ENCODE measurements at regions not wholly inside any gene's neighbourhood (a gene's known extent, or its start where the extent isn't known, plus 50 kb on each side); places are given as distances from the start of the nearest gene placed in this dataset.

DNA sequence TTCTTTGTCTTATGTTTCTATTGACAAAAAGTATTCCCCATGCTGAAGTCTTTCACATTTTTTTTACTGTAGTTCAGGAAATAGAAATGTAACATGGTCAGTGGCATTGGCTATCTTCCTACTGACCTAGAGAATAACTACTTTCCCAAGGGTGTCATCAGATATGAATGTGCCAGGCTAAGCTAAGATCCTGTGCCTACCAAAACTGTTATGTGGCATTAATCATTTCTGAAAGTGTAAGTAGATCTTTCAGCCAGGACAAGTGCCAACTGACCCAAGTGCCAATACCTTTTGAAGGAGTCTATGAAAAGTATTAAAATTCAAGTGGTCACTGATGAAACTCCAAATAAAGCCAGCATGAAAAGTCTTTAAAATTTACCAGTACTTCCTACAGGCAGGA, 165.3 kb downstream of the TNFSF18 start:
- TF ChIP-seq, protein P1, sequence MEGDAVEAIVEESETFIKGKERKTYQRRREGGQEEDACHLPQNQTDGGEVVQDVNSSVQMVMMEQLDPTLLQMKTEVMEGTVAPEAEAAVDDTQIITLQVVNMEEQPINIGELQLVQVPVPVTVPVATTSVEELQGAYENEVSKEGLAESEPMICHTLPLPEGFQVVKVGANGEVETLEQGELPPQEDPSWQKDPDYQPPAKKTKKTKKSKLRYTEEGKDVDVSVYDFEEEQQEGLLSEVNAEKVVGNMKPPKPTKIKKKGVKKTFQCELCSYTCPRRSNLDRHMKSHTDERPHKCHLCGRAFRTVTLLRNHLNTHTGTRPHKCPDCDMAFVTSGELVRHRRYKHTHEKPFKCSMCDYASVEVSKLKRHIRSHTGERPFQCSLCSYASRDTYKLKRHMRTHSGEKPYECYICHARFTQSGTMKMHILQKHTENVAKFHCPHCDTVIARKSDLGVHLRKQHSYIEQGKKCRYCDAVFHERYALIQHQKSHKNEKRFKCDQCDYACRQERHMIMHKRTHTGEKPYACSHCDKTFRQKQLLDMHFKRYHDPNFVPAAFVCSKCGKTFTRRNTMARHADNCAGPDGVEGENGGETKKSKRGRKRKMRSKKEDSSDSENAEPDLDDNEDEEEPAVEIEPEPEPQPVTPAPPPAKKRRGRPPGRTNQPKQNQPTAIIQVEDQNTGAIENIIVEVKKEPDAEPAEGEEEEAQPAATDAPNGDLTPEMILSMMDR (IDR thresholded peaks at IDR 0.05) = no peak
- Mint-ChIP-seq H3K27me3 (ENCODE audit: low read depth, poor library complexity) (peaks cover 22% of the 10 kb centered on the region), H3K27ac (no peak overlapping the region), H3K4me3 (no peak overlapping the region), H3K9me3 (no peaks in the 10 kb centered on the region), H3K36me3 (ENCODE audit: low read depth) (no peaks in the 10 kb centered on the region), H3K4me1 (peaks cover 29% of the 10 kb centered on the region)
- DNase-seq = no peak

DNA sequence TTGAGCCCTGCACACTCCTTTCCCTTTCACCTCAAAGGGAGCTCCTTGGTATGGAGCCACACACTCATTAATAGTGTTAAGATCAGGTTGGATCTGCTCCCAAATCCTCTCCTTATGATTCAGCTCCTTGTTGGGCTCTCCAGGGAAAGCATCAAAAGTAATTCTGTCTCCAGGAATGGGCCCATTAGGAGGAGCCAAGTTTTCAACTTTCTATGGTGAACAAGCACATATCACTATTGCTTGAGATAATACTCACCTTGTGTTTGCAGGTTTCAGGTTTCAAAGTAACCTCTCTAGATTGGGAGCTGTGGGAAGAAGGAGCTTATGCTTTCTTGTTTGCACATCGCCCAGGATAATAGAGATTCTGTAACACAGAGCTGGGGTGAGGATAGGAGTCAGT, 164.8 kb downstream of the TNFSF18 start:
- TF ChIP-seq, protein P1 (IDR thresholded peaks at IDR 0.05) = no peak
- Mint-ChIP-seq H3K36me3 (ENCODE audit: low read depth) (no peaks in the 10 kb centered on the region), H3K9me3 (no peaks in the 10 kb centered on the region), H3K4me3 (no peak overlapping the region), H3K27ac (no peak overlapping the region), H3K27me3 (ENCODE audit: low read depth, poor library complexity) (peaks cover 19% of the 10 kb centered on the region), H3K4me1 (peaks cover 29% of the 10 kb centered on the region)
- DNase-seq = no peak

DNA sequence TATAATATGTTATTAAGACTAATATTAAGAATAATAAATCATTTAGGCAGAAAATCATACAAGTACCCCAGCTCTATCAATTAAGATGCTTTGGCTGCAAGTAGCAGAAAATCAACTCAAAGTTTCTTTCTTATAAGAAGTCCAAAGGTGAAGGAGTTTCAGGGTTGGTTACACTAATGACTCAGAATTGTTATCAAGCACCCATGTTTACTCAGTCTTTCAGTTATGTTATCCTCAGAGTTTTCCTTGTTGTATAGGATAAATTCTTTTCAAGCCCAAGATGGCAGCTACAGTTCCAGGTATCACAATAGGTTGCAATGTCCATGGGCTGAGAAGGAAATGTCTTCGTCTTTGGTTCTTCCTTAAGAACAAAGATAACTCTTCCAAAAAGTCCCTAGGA, 163.6 kb downstream of the TNFSF18 start:
- H3K9me3 Mint-ChIP-seq = no peaks in the 10 kb centered on the region

DNA sequence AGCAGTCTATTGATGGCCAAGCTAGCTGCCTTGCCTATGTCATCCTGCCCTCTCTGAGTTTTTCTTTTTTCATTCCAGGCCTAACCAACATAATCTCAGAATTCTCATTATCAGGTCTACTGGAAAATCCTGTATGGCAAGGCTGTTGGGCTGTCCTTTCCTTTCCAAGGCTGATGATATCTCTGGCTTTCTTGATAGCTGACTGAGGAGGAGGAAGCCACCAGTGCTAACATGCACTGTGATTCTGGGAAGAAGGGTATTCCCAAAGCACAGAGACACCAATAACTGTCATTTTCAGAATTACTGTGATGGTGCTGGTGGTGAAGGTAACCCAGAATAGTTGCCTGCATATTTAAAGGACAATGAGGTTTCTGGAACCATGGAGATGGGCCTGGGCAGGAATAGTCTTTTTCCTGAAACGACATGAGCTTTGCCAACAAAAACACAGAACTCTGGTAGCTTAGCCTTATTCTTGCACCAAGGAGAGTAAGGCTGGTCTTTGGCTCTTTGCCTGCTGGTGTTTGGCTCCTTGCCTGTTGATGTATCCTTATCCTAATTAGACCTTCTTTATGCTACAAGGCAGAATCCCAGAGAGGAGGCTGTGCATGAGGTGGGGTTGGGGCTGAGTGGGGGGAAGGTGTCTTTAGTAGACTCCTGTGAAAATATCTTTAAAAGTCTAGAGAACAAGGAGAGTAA, 157.4 kb downstream of the TNFSF18 start:
- peaks cover 59% of the 10 kb centered on the region for H3K27me3 Mint-ChIP-seq (ENCODE audit: low read depth, poor library complexity)
- H3K27ac Mint-ChIP-seq = no peak overlapping the region
- TF ChIP-seq, protein P1 (IDR thresholded peaks at IDR 0.05) = no peak
- H3K4me3 Mint-ChIP-seq = no peak overlapping the region
- no peak for DNase-seq
- H3K36me3 Mint-ChIP-seq (ENCODE audit: low read depth) = no peaks in the 10 kb centered on the region
- H3K9me3 Mint-ChIP-seq = no peaks in the 10 kb centered on the region
- H3K4me1 Mint-ChIP-seq = peaks cover 7% of the 10 kb centered on the region

More for the DNA sequence above, 163.6 kb downstream of the TNFSF18 start:
- peaks cover 25% of the 10 kb centered on the region for H3K27me3 Mint-ChIP-seq (ENCODE audit: low read depth, poor library complexity)
- no peaks in the 10 kb centered on the region for H3K36me3 Mint-ChIP-seq (ENCODE audit: low read depth)
- H3K4me3 Mint-ChIP-seq = no peak overlapping the region
- no peak overlapping the region for H3K27ac Mint-ChIP-seq
- peaks cover 29% of the 10 kb centered on the region for H3K4me1 Mint-ChIP-seq
- TF ChIP-seq, protein P1 (IDR thresholded peaks at IDR 0.05) = no peak
- DNase-seq = no peak

DNA sequence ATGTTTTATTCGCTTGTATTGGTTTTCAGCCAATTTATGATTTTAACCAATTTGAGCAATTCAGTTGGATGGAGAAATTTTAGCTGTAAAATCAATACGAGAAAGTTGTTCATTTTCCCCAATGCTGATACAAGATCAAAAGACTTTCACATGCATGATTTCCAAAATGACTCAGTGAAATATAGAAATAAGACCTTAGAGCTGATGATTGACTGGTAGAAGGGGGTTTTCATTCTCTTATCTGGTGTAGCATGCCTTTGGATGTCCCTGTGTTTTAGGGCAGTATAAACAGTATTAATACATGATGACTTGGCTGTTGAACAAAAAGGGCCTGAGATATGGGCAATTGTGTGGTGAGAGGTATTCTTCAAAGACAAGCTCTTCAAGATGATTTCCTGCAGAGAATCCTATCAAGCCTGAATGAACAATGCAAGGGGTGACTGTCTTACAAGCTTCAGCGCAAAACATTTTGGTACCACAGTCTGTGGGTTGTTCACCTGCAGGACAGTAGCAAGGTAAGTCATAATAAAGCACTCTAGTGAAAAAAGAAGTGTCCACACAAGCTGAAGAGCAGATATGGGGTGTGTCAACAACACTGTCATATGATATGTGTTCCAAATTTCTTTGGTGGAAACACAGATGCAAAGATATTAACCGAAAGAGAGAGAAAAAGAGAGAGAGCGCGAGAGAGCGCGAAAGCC, 156.2 kb downstream of the TNFSF18 start:
- H3K27ac Mint-ChIP-seq = no peak overlapping the region
- H3K4me3 Mint-ChIP-seq = no peak overlapping the region
- no peak for DNase-seq
- H3K4me1 Mint-ChIP-seq = peaks cover 7% of the 10 kb centered on the region
- H3K9me3 Mint-ChIP-seq = no peaks in the 10 kb centered on the region
- TF ChIP-seq, protein P1 (IDR thresholded peaks at IDR 0.05) = no peak
- peaks cover 50% of the 10 kb centered on the region for H3K27me3 Mint-ChIP-seq (ENCODE audit: low read depth, poor library complexity)
- no peaks in the 10 kb centered on the region for H3K36me3 Mint-ChIP-seq (ENCODE audit: low read depth)

All from nephron progenitor cell (in vitro differentiated cells).